IMR-90 (cell line): ENCODE measurements at regions not wholly inside any gene's neighbourhood (a gene's known extent, or its start where the extent isn't known, plus 50 kb on each side); places are given as distances from the start of the nearest gene placed in this dataset.

Experiments
- ATAC-seq: fragments of 200-7000 bp; cut with Tn5 transposase; 2 replicates; pipeline ENCODE4 v1.9.1; 2020; ENCODE audit warnings: low read depth, mild to moderate bottlenecking, moderate library complexity
- BruUV-seq: library from RNA; stranded (reverse); fragments of 400-500 nt; replicated peaks from 2 replicates; lab custom pipeline; 2021; lab: Mats Ljungman, UMichigan
- CTCF ChIA-PET: fragments of 300-600 bp; formaldehyde crosslinking; extraction: SDS; loops from one replicate; lab custom pipeline; 2021; ENCODE audit warnings: antibody characterized with exemption; lab: Yijun Ruan, JAX
- POLR2A ChIA-PET: fragments of 300-600 bp; sonication (Branson Sonifier 250); formaldehyde crosslinking; loops from one replicate; lab custom pipeline; 2022; ENCODE audit warnings: antibody characterized with exemption; ENCODE audit not compliant: unreplicated experiment; lab: Charles Lee
- DNase-seq: peaks from one replicate; pipeline ENCODE4 v3.0.0; 2013
- H2AFZ ChIP-seq: replicated peaks from 2 replicates; pipeline ENCODE3; 2013; ENCODE audit warnings: low read length, mild to moderate bottlenecking; ENCODE audit not compliant: poor library complexity
- H2AK5ac ChIP-seq: 2 replicates; pipeline ENCODE4 v1.6.1; 2013; ENCODE audit warnings: low read depth, low read length, inconsistent platforms
- H2AK9ac ChIP-seq: replicated peaks from 2 replicates; pipeline ENCODE3; 2013; ENCODE audit warnings: mild to moderate bottlenecking, low read depth, low read length, moderate library complexity; ENCODE audit not compliant: poor library complexity
- H2BK120ac ChIP-seq: 2 replicates; pipeline ENCODE4 v1.6.1; 2013; ENCODE audit warnings: low read depth, low read length, inconsistent platforms
- H2BK15ac ChIP-seq: 3 replicates; pipeline ENCODE4 v1.6.1; 2013; ENCODE audit warnings: low read depth, low read length, inconsistent platforms
- H2BK20ac ChIP-seq: 2 replicates; pipeline ENCODE4 v1.6.1; 2013; ENCODE audit warnings: low read depth, mild to moderate bottlenecking, inconsistent platforms, low read length, moderate library complexity
- H2BK5ac ChIP-seq: 2 replicates; pipeline ENCODE4 v1.6.1; 2013; ENCODE audit warnings: mild to moderate bottlenecking, low read depth, low read length, inconsistent platforms; ENCODE audit not compliant: poor library complexity, severe bottlenecking
- H3K14ac ChIP-seq: replicated peaks from 2 replicates; pipeline ENCODE4 v1.6.1; 2013; ENCODE audit warnings: low read depth, low read length, inconsistent platforms
- H3K18ac ChIP-seq: 2 replicates; pipeline ENCODE4 v1.6.1; 2013; ENCODE audit warnings: low read depth, low read length, control low read depth
- H3K23ac ChIP-seq: 2 replicates; pipeline ENCODE4 v1.6.1; 2013; ENCODE audit warnings: low read depth, low read length, inconsistent platforms
- H3K27ac ChIP-seq: 2 replicates; pipeline ENCODE4 v1.5.1; 2013; ENCODE audit warnings: mild to moderate bottlenecking, control low read depth, low read length; ENCODE audit not compliant: insufficient read depth
- H3K27me3 ChIP-seq: 2 replicates; pipeline ENCODE4 v1.6.1; 2013; ENCODE audit warnings: low read length; ENCODE audit not compliant: control insufficient read depth, insufficient read depth
- H3K36me3 ChIP-seq: 2 replicates; pipeline ENCODE4 v1.6.1; 2013; ENCODE audit warnings: low read length, mixed read lengths; ENCODE audit not compliant: control insufficient read depth, insufficient read depth
- H3K4ac ChIP-seq: 2 replicates; pipeline ENCODE4 v1.6.1; 2013; ENCODE audit warnings: low read depth, low read length, inconsistent platforms
- H3K4me1 ChIP-seq: 2 replicates; pipeline ENCODE4 v1.6.1; 2013; ENCODE audit warnings: low read length, mixed read lengths; ENCODE audit not compliant: control insufficient read depth, insufficient read depth
- H3K4me2 ChIP-seq: 2 replicates; pipeline ENCODE4 v1.6.1; 2013; ENCODE audit warnings: low read depth, mild to moderate bottlenecking, control low read depth, low read length, moderate library complexity
- H3K4me3 ChIP-seq: 2 replicates; pipeline ENCODE4 v1.5.1; 2013; ENCODE audit warnings: low read depth, mild to moderate bottlenecking, control low read depth, low read length, moderate library complexity; ENCODE audit not compliant: insufficient read depth
- H3K56ac ChIP-seq: 2 replicates; pipeline ENCODE4 v1.6.1; 2013; ENCODE audit warnings: low read length, inconsistent platforms; ENCODE audit not compliant: insufficient read depth; ENCODE audit errors: extremely low read depth
- H3K79me1 ChIP-seq, 2 experiments: 2 replicates each; pipeline ENCODE4 v1.6.1; 2013; ENCODE audit warnings: low read length in 2 of 2, inconsistent platforms in 1 of 2, low read depth in 1 of 2
- H3K9ac ChIP-seq: 2 replicates; pipeline ENCODE4 v1.6.1; 2013; ENCODE audit warnings: low read depth, low read length, control low read depth
- H3K9me1 ChIP-seq: 2 replicates; pipeline ENCODE4 v1.6.1; 2013; ENCODE audit warnings: low read length, inconsistent platforms; ENCODE audit not compliant: insufficient read depth
- H3K9me3 ChIP-seq: 2 replicates; pipeline ENCODE4 v1.6.1; 2013; ENCODE audit warnings: low read length; ENCODE audit not compliant: control insufficient read depth, insufficient read depth
- H4K20me1 ChIP-seq: 2 replicates; pipeline ENCODE4 v1.6.1; 2013; ENCODE audit warnings: low read length, inconsistent platforms; ENCODE audit not compliant: insufficient read depth
- H4K5ac ChIP-seq: 2 replicates; pipeline ENCODE4 v1.6.1; 2013; ENCODE audit warnings: mild to moderate bottlenecking, low read depth, low read length, control low read depth
- H4K8ac ChIP-seq, 2 experiments: 2 replicates each; pipeline ENCODE4 v1.6.1; 2013; ENCODE audit warnings: low read depth in 2 of 2, low read length in 2 of 2, control low read depth in 1 of 2, inconsistent platforms in 1 of 2
- H4K91ac ChIP-seq: 2 replicates; pipeline ENCODE4 v1.6.1; 2013; ENCODE audit warnings: low read depth, low read length, inconsistent platforms; ENCODE audit not compliant: insufficient read depth
- MAFK ChIP-seq: IDR thresholded peaks from 2 replicates; pipeline ENCODE4 v1.6.1; 2012; ENCODE audit warnings: low read depth, low read length, improper control_type of control experiment
- RFX5 ChIP-seq: IDR thresholded peaks from 2 replicates; pipeline ENCODE4 v1.8.0; 2012; ENCODE audit warnings: low read depth, mild to moderate bottlenecking, low read length, moderate library complexity
- dilution Hi-C: fragments of 300-500 bp; cut with HindIII; formaldehyde crosslinking; loops from one replicate; pipeline ENCODE4 v1.14.3; 2018; ENCODE audit warnings: low sequenced_read_pairs; ENCODE audit not compliant: unreplicated experiment
- in situ Hi-C: fragments of 300-500 bp; cut with MboI; formaldehyde crosslinking; loops from 3 replicates; pipeline ENCODE4 v1.14.3; 2019; ENCODE audit warnings: low sequenced_read_pairs, inconsistent platforms, mixed read lengths
- intact Hi-C: fragments of 100-400 bp; cut with micrococcal nuclease; formaldehyde crosslinking; loops from 2 replicates; pipeline ENCODE4 v1.10.0; 2022

DNA sequence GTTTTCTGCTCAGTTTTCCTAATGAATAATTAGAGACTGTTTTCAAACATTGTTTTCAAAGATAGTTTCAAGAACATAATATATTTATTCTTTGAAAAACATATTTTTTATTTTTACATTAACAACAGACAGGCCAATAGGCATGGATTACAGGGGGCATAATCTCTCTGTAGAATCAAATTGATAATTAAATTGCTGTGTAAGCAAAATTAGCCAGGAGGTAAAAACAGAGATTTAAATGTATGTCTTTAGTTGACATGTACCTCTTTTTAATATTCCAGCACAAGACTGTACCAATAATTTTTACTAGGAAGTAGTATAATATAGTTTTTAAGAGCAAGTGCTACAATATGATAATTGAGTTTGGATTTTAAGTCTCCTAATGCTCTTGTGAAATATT lies 1444.5 kb downstream of the BRINP3 start:
- Histone ChIP-seq H3K4me2 (no peak overlapping the region), H2BK120ac (no peak overlapping the region), H3K4ac (no peak overlapping the region), H3K23ac (no peak overlapping the region), H2BK15ac (no peak overlapping the region), H3K56ac (no peak overlapping the region), H3K27ac (no peak overlapping the region), H4K5ac (no peak overlapping the region), H3K9me3 (no peaks in the 10 kb centered on the region), H3K9me1 (no peaks in the 10 kb centered on the region), H2BK5ac (no peak overlapping the region), H3K4me3 (no peak overlapping the region), H2AK9ac (no peak overlapping the region), H4K8ac (no peak overlapping the region), H4K20me1 (no peaks in the 10 kb centered on the region), H3K9ac (no peak overlapping the region), H2AK5ac (no peak overlapping the region), H3K79me1 (no peaks in the 10 kb centered on the region), H3K36me3 (no peaks in the 10 kb centered on the region), H3K4me1 (no peaks in the 10 kb centered on the region), H2AFZ (no peak overlapping the region), H3K14ac (no peak overlapping the region), H2BK20ac (no peak overlapping the region), H3K18ac (no peak overlapping the region), H4K91ac (no peak overlapping the region), H3K27me3 (no peaks in the 10 kb centered on the region)
- BruUV-seq: no TSS peak
- DNase-seq (no peak), ATAC-seq (no peak)
- TF ChIP-seq MAFK (peak; percentile 97), RFX5 (no peak)
- ChIA-PET POLR2A (no interaction called here), CTCF (no interaction called here)
- intact Hi-C loops: no loop called here
- dilution Hi-C loops: no loop called here
- in situ Hi-C loops: no loop called here
